K562 (cell line): ENCODE measurements at regions not wholly inside any gene's neighbourhood (a gene's known extent, or its start where the extent isn't known, plus 50 kb on each side); places are given as distances from the start of the nearest gene placed in this dataset.

ENCODE experiments used
- ATAC-seq: fragments of 200-7000 bp; cut with Tn5 transposase; 3 replicates; pipeline ENCODE4 v1.9.1; 2020; ENCODE audit warnings: moderate library complexity
- BruUV-seq: library from RNA; stranded (reverse); fragments of 400-500 nt; replicated peaks from 2 replicates; lab custom pipeline; 2021; lab: Mats Ljungman, UMichigan
- CTCF ChIA-PET: fragments of 300-600 bp; formaldehyde crosslinking; extraction: SDS; loops from one replicate; lab custom pipeline; 2021; ENCODE audit warnings: low intra/inter-chr PET ratio; lab: Yijun Ruan, JAX
- POLR2A ChIA-PET: fragments of 300-600, 350-650 bp; sonication (Branson Sonifier 250); formaldehyde crosslinking; extraction: SDS; loops from one replicate; lab custom pipeline; 2021; ENCODE audit warnings: antibody characterized with exemption, inconsistent platforms; lab: Yijun Ruan, JAX
- DNase-seq, 4 experiments: peaks; one replicate each; pipeline versions ENCODE4 v3.0.0 to v3.0.0-alpha.2; 2011 to 2018; ENCODE audit warnings: low spot score in 3 of 4, mixed read lengths in 3 of 4; ENCODE audit errors: extremely low read depth in 1 of 4
- FAIRE-seq: peaks from 2 replicates; lab custom pipeline; 2011; peaks lifted over from hg19 to GRCh38; lab: Jason Lieb, UNC
- H2AFZ ChIP-seq: 2 replicates; pipeline ENCODE4 v1.6.0; 2011; ENCODE audit warnings: low read depth, low read length, control low read depth, inconsistent platforms
- H3K27ac ChIP-seq: fragments of 200-600 bp; 3 replicates; pipeline ENCODE4 v1.8.0; 2011; ENCODE audit warnings: low read depth, mild to moderate bottlenecking, control low read depth, inconsistent platforms, low read length, moderate library complexity, mixed read lengths; ENCODE audit errors: extremely low read depth
- H3K27me3 ChIP-seq, 2 experiments: fragments of 300-600 bp in 1 of 2; 2 replicates in 1 of 2; 3 replicates in 1 of 2; pipeline versions ENCODE4 v1.6.0 to v1.8.0; 2011; ENCODE audit warnings: inconsistent platforms in 2 of 2, low read length in 2 of 2, mild to moderate bottlenecking in 1 of 2, mixed read lengths in 1 of 2, moderate library complexity in 1 of 2; ENCODE audit not compliant: control insufficient read depth in 2 of 2, insufficient read depth in 2 of 2
- H3K36me3 ChIP-seq: fragments of 300-600 bp; 3 replicates; pipeline ENCODE4 v1.8.0; 2011; ENCODE audit warnings: mild to moderate bottlenecking, low read length, inconsistent platforms; ENCODE audit not compliant: control insufficient read depth, insufficient read depth
- H3K4me1 ChIP-seq, 2 experiments: fragments of 200-600 bp in 1 of 2; replicated peaks in 1 of 2; 2 replicates in 1 of 2; 3 replicates in 1 of 2; pipeline versions ENCODE4 v1.5.1 to v1.8.0; 2011; ENCODE audit warnings: inconsistent platforms in 2 of 2, low read length in 2 of 2, mild to moderate bottlenecking in 1 of 2, mixed read lengths in 1 of 2, moderate library complexity in 1 of 2; ENCODE audit not compliant: control insufficient read depth in 2 of 2, insufficient read depth in 2 of 2
- H3K4me2 ChIP-seq: 2 replicates; pipeline ENCODE4 v1.6.1; 2011; ENCODE audit warnings: low read length, control low read depth, inconsistent platforms, mixed read lengths; ENCODE audit not compliant: insufficient read depth
- H3K4me3 ChIP-seq: fragments of 200-600 bp; sonication (generic), shearing (Covaris generic); 2 replicates; pipeline ENCODE4 v1.5.1; 2016; ENCODE audit warnings: control low read depth, inconsistent platforms
- H3K79me2 ChIP-seq: fragments of 200-600 bp; 3 replicates; pipeline ENCODE4 v1.8.0; 2011; ENCODE audit warnings: low read length, inconsistent platforms; ENCODE audit not compliant: control insufficient read depth, insufficient read depth
- H3K9ac ChIP-seq, 2 experiments: 2 replicates each; pipeline versions ENCODE4 v1.6.0 to v1.6.1; 2011; ENCODE audit warnings: low read depth in 2 of 2, low read length in 2 of 2, control low read depth in 1 of 2, inconsistent platforms in 1 of 2, mild to moderate bottlenecking in 1 of 2, mixed read lengths in 1 of 2; ENCODE audit not compliant: insufficient read depth in 1 of 2
- H3K9me1 ChIP-seq: one replicate; pipeline ENCODE4 v1.6.0; 2011; ENCODE audit warnings: inconsistent platforms, mild to moderate bottlenecking, low read length, moderate library complexity; ENCODE audit not compliant: control insufficient read depth, insufficient read depth
- H3K9me3 ChIP-seq: replicated peaks from 2 replicates; pipeline ENCODE4 v1.5.1; 2011; ENCODE audit warnings: low read depth, low read length, inconsistent platforms; ENCODE audit not compliant: control insufficient read depth, insufficient read depth
- H4K20me1 ChIP-seq: replicated peaks from 2 replicates; pipeline ENCODE4 v1.6.1; 2011; ENCODE audit warnings: low read length, inconsistent platforms, mixed read lengths; ENCODE audit not compliant: control insufficient read depth, insufficient read depth
- CBX8 ChIP-seq: fragments of 200-600 bp; sonication (generic); IDR thresholded peaks from 2 replicates; pipeline ENCODE4 v1.6.1; 2012; ENCODE audit warnings: borderline replicate concordance, mixed run types, low read depth, mild to moderate bottlenecking, moderate library complexity, mixed read lengths, low read length, control low read depth, inconsistent platforms; ENCODE audit not compliant: poor library complexity, severe bottlenecking; ENCODE audit errors: extremely low read depth
- CTBP1 ChIP-seq: fragments of 450-650 bp; IDR thresholded peaks from 2 replicates; pipeline ENCODE4 v1.6.1; 2016; ENCODE audit warnings: borderline replicate concordance
- DACH1 ChIP-seq: fragments of 450-650 bp; IDR thresholded peaks from 2 replicates; pipeline ENCODE4 v1.6.1; 2018; ENCODE audit not compliant: partially characterized antibody
- ETS1 ChIP-seq: conservative IDR thresholded peaks from 2 replicates; pipeline ENCODE4 v1.6.1; 2011; ENCODE audit warnings: low read depth, mild to moderate bottlenecking, low read length; ENCODE audit not compliant: control insufficient read depth
- ETV6 ChIP-seq, 3 experiments: fragments of 150-350 bp in 1 of 3; sonication (generic) in 1 of 3; formaldehyde crosslinking in 1 of 3; IDR thresholded peaks; 2 replicates each; pipeline versions ENCODE4 v1.6.1 to v1.8.0; 2014 to 2022; ENCODE audit warnings: borderline replicate concordance in 2 of 3, low read depth in 2 of 3, antibody characterized with exemption in 1 of 3, low read length in 1 of 3, mild to moderate bottlenecking in 1 of 3, missing genetic modification reagents in 1 of 3
- GTF2A2 ChIP-seq: IDR thresholded peaks from 2 replicates; pipeline ENCODE4 v1.6.1; 2016; ENCODE audit warnings: mild to moderate bottlenecking, missing genetic modification characterization, missing compliant biosample characterization
- HSF4 ChIP-seq: fragments of 250-450 bp; sonication (Bioruptor Pico); IDR thresholded peaks from 2 replicates; pipeline ENCODE4 v2.1.2; 2022; ENCODE audit warnings: mild to moderate bottlenecking, moderate library complexity, borderline replicate concordance
- PBX2 ChIP-seq, 2 experiments: IDR thresholded peaks in 1 of 2; conservative IDR thresholded peaks in 1 of 2; 2 replicates each; pipeline ENCODE4 v1.6.1; 2016; ENCODE audit warnings: low read depth in 2 of 2, mild to moderate bottlenecking in 1 of 2, missing compliant biosample characterization in 1 of 2, missing genetic modification characterization in 1 of 2, moderate library complexity in 1 of 2
- PTRF ChIP-seq: fragments of 450-650 bp; IDR thresholded peaks from 2 replicates; pipeline ENCODE4 v1.6.1; 2016; ENCODE audit warnings: mild to moderate bottlenecking, missing genetic modification characterization, missing compliant biosample characterization
- ZNF134 ChIP-seq: fragments of 250-450 bp; sonication (Bioruptor Pico); conservative IDR thresholded peaks from 2 replicates; pipeline ENCODE4 v1.4.0; 2020
- ZNF197 ChIP-seq: fragments of 200-800 bp; sonication (Bioruptor generic); IDR thresholded peaks from 2 replicates; pipeline ENCODE4 v1.6.1; 2016; ENCODE audit warnings: low read depth, missing genetic modification characterization, missing compliant biosample characterization
- WGBS: fragments of 100-300 bp; shearing (Covaris generic); methylation state at CpG from one replicate; pipeline ENCODE4 v1.1.6; 2016; ENCODE audit warnings: low coverage, mixed read lengths; ENCODE audit not compliant: insufficient coverage; ENCODE audit errors: missing lambda C conversion rate; 5-methylcytosine and 5-hydroxymethylcytosine counted together
- in situ Hi-C: fragments of 300-500 bp; cut with MboI; formaldehyde crosslinking; loops from 4 replicates; pipeline ENCODE4 v1.15.0; 2018; ENCODE audit warnings: inconsistent platforms, mixed read lengths
- intact Hi-C: fragments of 100-400 bp; cut with micrococcal nuclease; formaldehyde crosslinking; loops from 2 replicates; pipeline ENCODE4 v1.14.2; 2022
- TF ChIP-seq, protein P1 (sequence below): IDR thresholded peaks from 2 replicates; pipeline ENCODE4 v1.6.1; 2012; ENCODE audit warnings: low read depth, low read length, improper control_type of control experiment, borderline replicate concordance

DNA sequence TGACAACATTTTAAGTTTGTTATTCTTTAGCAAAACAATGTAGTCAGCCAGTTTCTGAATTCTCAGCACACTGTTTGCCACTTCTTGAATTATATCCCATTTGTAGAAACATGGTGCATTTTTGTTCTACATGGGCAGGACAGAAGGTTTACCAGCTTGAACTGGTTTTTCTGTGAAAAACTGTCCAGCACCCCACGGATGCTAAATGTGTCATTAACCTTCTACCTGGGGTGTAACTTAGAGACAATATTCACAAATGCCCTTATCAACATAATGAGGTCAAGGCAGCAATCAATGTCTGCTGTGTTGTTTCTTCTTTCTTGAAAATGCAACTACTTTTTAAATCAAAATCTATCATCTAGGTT, 702.6 kb downstream of the CENPC start (continued):
- TF ChIP-seq ETS1 (no peak), HSF4 (no peak), PTRF (tag) (no peak)

DNA sequence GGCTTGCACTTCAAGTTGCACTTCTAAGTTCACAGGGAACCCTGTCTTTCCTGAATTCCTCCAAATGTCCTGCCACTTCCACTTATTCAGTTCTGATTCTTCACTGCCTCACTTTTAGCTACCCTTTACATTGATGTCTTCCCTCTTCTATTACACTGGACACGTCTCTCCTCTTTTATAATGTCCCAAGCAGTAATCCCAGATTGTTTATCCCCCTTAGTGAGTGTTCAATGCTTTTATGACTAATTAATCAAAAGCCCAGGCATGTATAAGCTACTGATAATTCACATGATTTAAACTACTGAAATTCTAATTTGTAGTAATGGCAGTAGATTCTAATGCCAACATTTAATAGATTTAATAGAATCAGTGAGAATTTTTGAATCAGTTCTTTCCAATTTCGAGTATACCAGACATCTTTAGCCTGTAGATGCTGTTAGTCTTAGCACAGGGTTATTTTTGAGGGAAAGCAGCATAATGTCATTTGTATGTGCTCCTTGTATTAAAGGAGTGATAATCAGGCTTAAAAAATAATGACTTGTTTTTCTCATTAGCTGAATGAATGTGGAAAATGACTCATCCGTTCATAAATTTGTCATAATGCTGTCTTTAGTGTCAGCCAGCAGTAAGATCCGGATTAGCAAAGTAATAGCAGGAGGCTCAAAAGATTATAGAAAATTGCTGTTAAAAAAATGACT, 703.1 kb downstream of the CENPC start:
- Histone ChIP-seq H3K27me3 (no peaks in the 10 kb centered on the region), H3K9ac (no peak overlapping the region), H3K79me2 (no peaks in the 10 kb centered on the region), H3K36me3 (no peaks in the 10 kb centered on the region), H3K4me1 (no peaks in the 10 kb centered on the region), H3K9me1 (no peaks in the 10 kb centered on the region), H3K4me2 (no peak overlapping the region), H3K9me3 (no peaks in the 10 kb centered on the region), H3K4me3 (no peak overlapping the region), H4K20me1 (no peaks in the 10 kb centered on the region), H3K27ac (no peak overlapping the region), H2AFZ (no peak overlapping the region)
- CTCF ChIA-PET: no interaction called here
- WGBS: 0% methylated on average over 4 of the region's 4 CpGs
- DNase-seq (no peak), ATAC-seq (no peak), FAIRE-seq (no peak)
- intact Hi-C loops: no loop called here
- POLR2A ChIA-PET: no interaction called here
- in situ Hi-C loops: no loop called here
- BruUV-seq: no TSS peak
- TF ChIP-seq DACH1: no peak
- no peak for TF ChIP-seq GTF2A2 (tag)
- no peak for TF ChIP-seq ZNF134
- no peak for TF ChIP-seq ETV6 (IDR thresholded peaks at IDR 0.05; ENCODE audit: borderline replicate concordance in 1 of 2, low read depth in 2 of 2, low read length in 1 of 2)
- no peak for TF ChIP-seq ETV6 (CRISPR knock-in tag; IDR thresholded peaks at IDR 0.05; ENCODE audit: borderline replicate concordance)
- TF ChIP-seq, protein P1, sequence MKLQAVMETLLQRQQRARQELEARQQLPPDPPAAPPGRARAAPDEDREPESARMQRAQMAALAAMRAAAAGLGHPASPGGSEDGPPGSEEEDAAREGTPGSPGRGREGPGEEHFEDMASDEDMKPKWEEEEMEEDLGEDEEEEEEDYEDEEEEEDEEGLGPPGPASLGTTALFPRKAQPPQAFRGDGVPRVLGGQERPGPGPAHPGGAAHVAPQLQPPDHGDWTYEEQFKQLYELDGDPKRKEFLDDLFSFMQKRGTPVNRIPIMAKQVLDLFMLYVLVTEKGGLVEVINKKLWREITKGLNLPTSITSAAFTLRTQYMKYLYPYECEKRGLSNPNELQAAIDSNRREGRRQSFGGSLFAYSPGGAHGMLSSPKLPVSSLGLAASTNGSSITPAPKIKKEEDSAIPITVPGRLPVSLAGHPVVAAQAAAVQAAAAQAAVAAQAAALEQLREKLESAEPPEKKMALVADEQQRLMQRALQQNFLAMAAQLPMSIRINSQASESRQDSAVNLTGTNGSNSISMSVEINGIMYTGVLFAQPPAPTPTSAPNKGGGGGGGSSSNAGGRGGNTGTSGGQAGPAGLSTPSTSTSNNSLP: no peak
- TF ChIP-seq ZNF197 (CRISPR knock-in tag): no peak
- no peak for TF ChIP-seq PBX2 (CRISPR knock-in tag; IDR thresholded peaks at IDR 0.05; ENCODE audit: low read depth)
- no peak for TF ChIP-seq PBX2 (tag; conservative IDR thresholded peaks at IDR 0.05; ENCODE audit: low read depth)
- TF ChIP-seq CTBP1: no peak
- TF ChIP-seq CBX8: no peak
